Stimulated activated CD8-positive, alpha-beta memory T cell treated with anti-CD3 and anti-CD28 coated beads, Interleukin-2, amount 100 ng/mL, for 48 hours (primary cell): ENCODE measurements at regions not wholly inside any gene's neighbourhood (a gene's known extent, or its start where the extent isn't known, plus 50 kb on each side); places are given as distances from the start of the nearest gene placed in this dataset.

Experiments
- DNase-seq, 2 donors: peaks; one replicate each; pipeline ENCODE4 v3.0.0-alpha.2; 2020; ENCODE audit warnings: low read depth in 2 of 2

GRCh38 chr16:64410306-64410705 is 711.6 kb downstream of the CDH11 start:
- DNase-seq = no peak

- DNase-seq = no peak
Measured at GRCh38 chr16:64409783-64410210, 712.1 kb downstream of the CDH11 start.

- DNase-seq = no peak
Measured at GRCh38 chr16:64408699-64409098, 713.2 kb downstream of the CDH11 start.

GRCh38 chr16:64406770-64407181 is 715.1 kb downstream of the CDH11 start:
- DNase-seq = no peak

- DNase-seq = no peak
Measured at GRCh38 chr16:64403352-64403751, 718.5 kb downstream of the CDH11 start.

- DNase-seq = no peak
Measured at GRCh38 chr16:64398793-64399192, 723.1 kb downstream of the CDH11 start.

- no peak for DNase-seq
Measured at GRCh38 chr16:64397945-64398508, 723.8 kb downstream of the CDH11 start.

- no peak for DNase-seq
Measured at GRCh38 chr16:64397042-64397441, 724.8 kb downstream of the CDH11 start.

- no peak for DNase-seq
Measured at GRCh38 chr16:64394061-64394460, 727.8 kb downstream of the CDH11 start.

- no peak for DNase-seq
Measured at GRCh38 chr16:64392456-64392855, 729.4 kb downstream of the CDH11 start.

- no peak for DNase-seq
Measured at GRCh38 chr16:64391063-64391600, 730.7 kb downstream of the CDH11 start.

- DNase-seq = no peak
Measured at GRCh38 chr16:64390102-64390501, 731.8 kb downstream of the CDH11 start.

GRCh38 chr16:64384636-64385035 is 737.2 kb downstream of the CDH11 start:
- no peak for DNase-seq

GRCh38 chr16:64381979-64382378 is 739.9 kb downstream of the CDH11 start:
- no peak for DNase-seq

- no peak for DNase-seq
Measured at GRCh38 chr16:64380751-64381150, 741.1 kb downstream of the CDH11 start.

GRCh38 chr16:64375391-64375980 is 746.4 kb downstream of the CDH11 start:
- DNase-seq = no peak

- DNase-seq = no peak
Measured at GRCh38 chr16:64370112-64370511, 751.8 kb downstream of the CDH11 start.

GRCh38 chr16:64365448-64365931 is 756.4 kb downstream of the CDH11 start:
- no peak for DNase-seq

- no peak for DNase-seq
Measured at GRCh38 chr16:64364894-64365293, 757.0 kb downstream of the CDH11 start.

GRCh38 chr16:64364416-64364815 is 757.4 kb downstream of the CDH11 start:
- no peak for DNase-seq

- no peak for DNase-seq
Measured at GRCh38 chr16:64364016-64364415, 757.8 kb downstream of the CDH11 start.

GRCh38 chr16:64363039-64363438 is 758.8 kb downstream of the CDH11 start:
- no peak for DNase-seq

- DNase-seq = no peak
Measured at GRCh38 chr16:64362193-64362592, 759.7 kb downstream of the CDH11 start.
